Effector memory CD4-positive, alpha-beta T cell (primary cell): ENCODE measurements at regions not wholly inside any gene's neighbourhood (a gene's known extent, or its start where the extent isn't known, plus 50 kb on each side); places are given as distances from the start of the nearest gene placed in this dataset.

Experiments used
- DNase-seq, 3 donors: peaks; one replicate each; pipeline ENCODE4 v3.0.0-alpha.2; 2020
- H3K27ac ChIP-seq: 2 replicates; pipeline ENCODE4 v1.7.0; 2013; ENCODE audit warnings: mild to moderate bottlenecking, low read length, moderate library complexity; ENCODE audit not compliant: insufficient read depth, poor library complexity, severe bottlenecking
- H3K27me3 ChIP-seq: replicated peaks from 2 replicates; pipeline ENCODE4 v1.7.0; 2013; ENCODE audit warnings: mild to moderate bottlenecking, low read length; ENCODE audit not compliant: insufficient read depth, control insufficient read depth, poor library complexity, severe bottlenecking
- H3K36me3 ChIP-seq: 2 replicates; pipeline ENCODE4 v1.7.0; 2013; ENCODE audit warnings: mild to moderate bottlenecking, low read length, moderate library complexity; ENCODE audit not compliant: control insufficient read depth, insufficient read depth
- H3K4me1 ChIP-seq: 2 replicates; pipeline ENCODE4 v1.7.0; 2013; ENCODE audit warnings: low read length, mild to moderate bottlenecking; ENCODE audit not compliant: control insufficient read depth, insufficient read depth, poor library complexity, severe bottlenecking
- H3K4me3 ChIP-seq: 2 replicates; pipeline ENCODE4 v1.7.0; 2013; ENCODE audit warnings: low read length, low read depth, mild to moderate bottlenecking; ENCODE audit not compliant: insufficient read depth, poor library complexity, severe bottlenecking
- H3K9me3 ChIP-seq: 2 replicates; pipeline ENCODE4 v1.7.0; 2013; ENCODE audit warnings: mild to moderate bottlenecking, low read length, moderate library complexity; ENCODE audit not compliant: control insufficient read depth

DNA sequence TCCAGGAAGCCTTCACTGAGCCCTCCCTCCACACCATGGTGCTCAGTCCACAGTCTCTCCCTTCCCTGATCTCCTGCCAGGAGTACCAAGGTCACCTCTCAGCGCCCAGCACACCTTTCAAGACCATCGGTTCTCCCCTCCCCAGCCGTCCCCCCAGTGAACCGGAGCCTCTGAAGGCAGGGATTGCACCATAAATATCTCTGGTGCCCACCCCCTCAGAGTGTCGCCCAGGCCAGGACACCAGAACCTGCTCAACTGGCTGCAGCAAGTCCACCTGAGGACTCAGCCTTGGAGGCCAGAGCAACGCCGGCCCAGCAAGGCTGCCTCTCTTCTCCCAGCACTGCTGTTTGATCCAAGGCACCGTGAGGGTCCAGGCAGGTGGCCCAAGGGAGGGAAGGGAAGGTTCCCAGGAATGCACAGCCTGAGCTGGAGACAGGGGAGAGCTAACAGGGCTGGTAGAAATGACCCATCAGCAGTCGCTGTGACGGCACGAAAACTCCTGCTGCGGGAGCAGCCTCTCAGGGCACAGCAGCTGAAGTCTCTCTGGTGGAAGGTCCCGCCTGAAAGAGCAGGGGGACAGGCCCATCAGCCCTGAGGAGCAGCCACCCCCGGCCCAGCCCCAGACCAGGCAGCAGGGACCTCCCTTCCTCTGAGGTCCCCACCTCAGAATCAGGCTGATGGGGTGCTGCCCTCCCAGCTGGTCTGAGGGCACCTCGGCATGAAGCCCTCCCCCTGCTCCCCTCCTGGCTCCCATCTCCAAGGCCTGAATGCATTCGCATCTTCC, 80.3 kb downstream of the BUD13 start:
- Histone ChIP-seq H3K27ac (no peak overlapping the region), H3K27me3 (no peaks in the 10 kb centered on the region), H3K4me3 (no peak overlapping the region), H3K4me1 (no peaks in the 10 kb centered on the region), H3K36me3 (no peaks in the 10 kb centered on the region), H3K9me3 (no peaks in the 10 kb centered on the region)
- DNase-seq, result no peak

- H3K27me3 ChIP-seq, result no peaks in the 10 kb centered on the region
- H3K36me3 ChIP-seq, result no peaks in the 10 kb centered on the region
- no peak overlapping the region for H3K4me3 ChIP-seq
- H3K9me3 ChIP-seq, result no peaks in the 10 kb centered on the region
- DNase-seq, result peak in 2 of 3 donors; percentile 15 to 18
- H3K4me1 ChIP-seq, result no peaks in the 10 kb centered on the region
- H3K27ac ChIP-seq, result no peak overlapping the region
These were observed 81.0 kb downstream of the BUD13 start for GRCh38 chr11:116691771-116692177.

DNA sequence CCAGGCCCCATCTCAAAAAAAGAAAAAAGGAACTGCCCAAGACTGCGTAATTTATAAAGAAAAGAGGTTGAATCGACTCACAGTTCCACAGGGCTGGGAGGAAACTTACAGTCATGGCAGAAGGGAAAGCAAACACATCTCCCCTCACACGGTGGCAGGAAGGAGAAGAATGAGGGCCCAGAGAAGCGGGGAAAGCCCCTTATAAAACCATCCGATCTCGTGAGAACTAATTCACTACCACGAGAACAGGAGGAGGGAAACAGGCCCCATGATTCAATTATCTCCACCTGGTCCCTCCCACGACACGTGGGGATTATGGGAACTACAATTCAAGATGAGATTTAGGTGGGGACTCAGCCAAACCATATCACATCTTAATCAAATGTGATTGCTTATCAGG, 82.2 kb downstream of the BUD13 start:
- DNase-seq, result no peak
- Histone ChIP-seq H3K4me1 (no peaks in the 10 kb centered on the region), H3K36me3 (no peaks in the 10 kb centered on the region), H3K27me3 (no peaks in the 10 kb centered on the region), H3K9me3 (no peaks in the 10 kb centered on the region), H3K27ac (no peak overlapping the region), H3K4me3 (no peak overlapping the region)

- no peak overlapping the region for H3K27ac ChIP-seq
These were observed 83.2 kb downstream of the BUD13 start for GRCh38 chr11:116689413-116690127.

GRCh38 chr11:116688202-116688540, 84.6 kb downstream of the BUD13 start:
- no peaks in the 10 kb centered on the region for H3K27me3 ChIP-seq
- H3K4me1 ChIP-seq, result no peaks in the 10 kb centered on the region
- no peak overlapping the region for H3K27ac ChIP-seq
- H3K36me3 ChIP-seq, result no peaks in the 10 kb centered on the region
- H3K4me3 ChIP-seq, result no peak overlapping the region
- DNase-seq, result no peak
- H3K9me3 ChIP-seq, result no peaks in the 10 kb centered on the region

More at GRCh38 chr11:116689413-116690127, 83.2 kb downstream of the BUD13 start:
- Histone ChIP-seq H3K36me3 (no peaks in the 10 kb centered on the region), H3K4me3 (no peak overlapping the region), H3K9me3 (no peaks in the 10 kb centered on the region), H3K27me3 (no peaks in the 10 kb centered on the region), H3K4me1 (no peaks in the 10 kb centered on the region)
- no peak for DNase-seq

GRCh38 chr11:116687458-116688201, 85.2 kb downstream of the BUD13 start:
- no peak overlapping the region for H3K4me3 ChIP-seq
- no peaks in the 10 kb centered on the region for H3K27me3 ChIP-seq

GRCh38 chr11:116686866-116687265, 85.9 kb downstream of the BUD13 start:
- Histone ChIP-seq H3K27me3 (no peaks in the 10 kb centered on the region), H3K27ac (no peak overlapping the region), H3K4me1 (no peaks in the 10 kb centered on the region), H3K9me3 (no peaks in the 10 kb centered on the region), H3K36me3 (no peaks in the 10 kb centered on the region), H3K4me3 (no peak overlapping the region)
- DNase-seq, result no peak

More at GRCh38 chr11:116687458-116688201, 85.2 kb downstream of the BUD13 start:
- no peaks in the 10 kb centered on the region for H3K36me3 ChIP-seq
- no peaks in the 10 kb centered on the region for H3K4me1 ChIP-seq
- H3K9me3 ChIP-seq, result no peaks in the 10 kb centered on the region
- DNase-seq, result no peak
- no peak overlapping the region for H3K27ac ChIP-seq

DNA sequence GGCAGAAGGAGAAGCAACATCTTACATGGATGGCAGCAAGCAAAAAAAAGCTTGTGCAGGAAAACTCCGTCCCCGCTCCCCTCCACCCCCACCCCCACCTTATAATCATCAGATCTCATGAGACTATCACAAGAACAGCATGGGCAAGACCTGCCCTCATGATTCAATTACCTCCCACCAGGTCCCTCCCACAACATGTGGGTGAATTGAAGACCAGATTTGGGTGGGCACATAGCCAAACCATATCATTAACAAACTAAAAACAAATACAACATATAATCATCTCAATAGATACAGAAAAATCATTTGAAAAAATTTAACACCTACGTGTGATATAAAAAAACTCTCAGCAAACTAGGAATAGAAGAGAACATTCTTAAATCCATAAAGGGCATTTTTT, 88.8 kb downstream of the BUD13 start:
- H3K4me1 ChIP-seq, result no peaks in the 10 kb centered on the region
- H3K27me3 ChIP-seq, result no peaks in the 10 kb centered on the region
- no peaks in the 10 kb centered on the region for H3K36me3 ChIP-seq
- no peak for DNase-seq
- no peaks in the 10 kb centered on the region for H3K9me3 ChIP-seq
- H3K27ac ChIP-seq, result no peak overlapping the region
- no peak overlapping the region for H3K4me3 ChIP-seq

DNA sequence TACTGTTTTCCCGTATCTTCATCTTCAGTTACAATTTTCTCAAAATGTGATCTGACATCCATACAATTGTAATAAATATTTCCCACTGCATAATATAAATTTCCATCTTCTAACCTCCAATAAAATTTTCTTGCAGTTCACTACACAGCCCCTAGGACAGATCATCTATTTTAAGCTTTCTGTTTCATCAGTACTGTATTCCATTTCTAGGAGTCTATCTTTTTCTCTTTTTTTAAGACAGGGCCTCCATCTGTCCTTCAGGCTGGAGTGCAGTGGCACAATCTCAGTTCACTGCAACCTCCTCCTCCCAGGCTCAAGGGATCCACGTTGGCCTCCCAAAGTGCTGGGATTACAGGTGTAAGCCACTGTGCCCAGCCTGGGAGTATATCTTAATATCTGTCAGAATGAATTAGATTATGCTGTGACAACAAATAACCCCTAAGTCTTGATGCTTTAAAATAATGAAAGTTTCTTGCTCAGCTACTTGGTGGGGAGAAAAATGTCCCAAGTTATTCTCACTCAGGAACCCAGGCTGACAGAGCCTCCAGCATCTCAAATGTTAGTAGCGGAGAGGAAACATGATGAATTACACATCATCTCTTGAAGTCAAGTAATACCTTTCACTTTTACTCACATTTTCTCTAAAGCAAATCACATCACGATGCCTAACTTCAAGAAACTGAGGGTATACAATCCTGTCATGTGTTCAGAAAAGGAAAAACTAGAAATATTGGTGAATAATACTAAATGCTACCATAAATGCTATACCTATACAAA, 92.2 kb downstream of the BUD13 start:
- Histone ChIP-seq H3K4me1 (no peaks in the 10 kb centered on the region), H3K4me3 (no peak overlapping the region), H3K27ac (no peak overlapping the region), H3K36me3 (no peaks in the 10 kb centered on the region), H3K9me3 (no peaks in the 10 kb centered on the region), H3K27me3 (no peaks in the 10 kb centered on the region)
- DNase-seq, result no peak
